Hypothalamus (tissue), 51 donors: ENCODE measurements at regions not wholly inside any gene's neighbourhood (a gene's known extent, or its start where the extent isn't known, plus 50 kb on each side); places are given as distances from the start of the nearest gene placed in this dataset.
"Not testable (repeated sequence)": the region's sequence is repeated elsewhere in the genome, so short reads cannot be mapped to it uniquely, and the experiment has no call there.

ENCODE experiments used
- DNase-seq, 51 donors: peaks; one replicate each; lab custom pipeline; 2025; lab: John Stamatoyannopoulos, UW

DNA sequence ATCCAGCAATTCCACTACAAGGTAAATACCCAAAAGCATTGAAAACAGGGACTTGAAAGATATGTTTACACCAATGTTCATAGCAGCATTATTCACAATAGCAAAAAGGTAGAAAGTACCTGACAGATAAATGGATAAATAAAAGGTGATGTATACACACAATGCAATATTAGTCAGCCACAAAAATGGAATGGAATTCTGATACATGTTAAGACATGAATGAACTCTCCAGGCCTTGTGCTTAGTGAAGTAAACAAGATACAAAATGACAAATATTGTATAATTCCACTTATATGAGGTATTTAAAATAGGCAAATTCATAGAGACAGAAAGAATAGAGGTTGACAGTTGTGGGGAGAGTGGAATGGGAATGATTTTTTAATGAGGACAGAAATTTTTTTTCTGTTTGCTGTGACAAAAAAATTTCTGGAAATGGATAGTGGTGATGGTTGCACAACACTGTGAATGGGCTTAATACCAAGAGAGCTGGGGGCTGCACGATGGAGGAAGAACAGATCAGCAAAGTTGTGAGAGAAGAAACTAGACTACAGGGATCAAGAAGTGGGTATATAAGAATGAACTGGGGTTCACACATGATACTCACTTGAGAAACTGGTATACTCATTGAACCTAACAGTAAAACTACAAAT, 137.2 kb downstream of the MZT1 start:
- DNase-seq: no peak

DNA sequence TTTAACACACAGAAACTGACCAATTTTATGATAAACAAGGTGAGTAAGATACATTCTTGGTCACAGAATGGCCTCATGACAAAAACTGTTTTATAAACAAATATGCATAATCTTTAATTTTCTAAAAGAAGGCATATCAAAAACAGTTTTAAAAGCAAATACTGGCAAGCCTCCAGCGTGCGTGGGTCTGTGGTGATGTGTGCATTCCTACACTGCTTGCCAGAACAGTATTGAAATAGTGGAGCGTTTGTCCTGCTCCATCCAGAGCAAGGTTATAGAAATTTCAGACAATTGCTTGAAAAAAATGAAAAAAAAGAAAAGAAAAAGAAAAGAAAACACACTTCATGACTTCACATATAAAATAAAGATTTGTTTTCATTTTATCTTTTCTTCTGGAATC, 140.9 kb downstream of the MZT1 start:
- DNase-seq: no peak

DNA sequence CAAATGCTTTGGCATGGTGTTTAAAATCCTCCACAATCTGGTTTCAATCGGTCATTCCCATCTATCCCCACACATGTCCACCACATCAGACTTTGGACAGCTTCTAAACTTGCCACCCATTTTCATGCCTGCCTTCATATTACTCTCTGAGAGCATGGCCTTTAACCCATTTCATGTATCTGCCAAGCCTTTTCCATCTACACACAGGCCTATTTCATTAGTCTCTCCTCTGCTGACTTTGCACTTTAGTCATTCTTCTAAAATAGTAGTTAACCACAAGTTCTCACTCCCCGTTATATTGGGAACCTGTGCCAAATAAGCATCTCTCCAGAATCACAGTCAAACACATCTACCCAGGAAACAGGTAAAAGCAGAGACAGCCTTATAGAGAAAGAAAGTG, 142.2 kb downstream of the MZT1 start:
- no peak for DNase-seq

DNA sequence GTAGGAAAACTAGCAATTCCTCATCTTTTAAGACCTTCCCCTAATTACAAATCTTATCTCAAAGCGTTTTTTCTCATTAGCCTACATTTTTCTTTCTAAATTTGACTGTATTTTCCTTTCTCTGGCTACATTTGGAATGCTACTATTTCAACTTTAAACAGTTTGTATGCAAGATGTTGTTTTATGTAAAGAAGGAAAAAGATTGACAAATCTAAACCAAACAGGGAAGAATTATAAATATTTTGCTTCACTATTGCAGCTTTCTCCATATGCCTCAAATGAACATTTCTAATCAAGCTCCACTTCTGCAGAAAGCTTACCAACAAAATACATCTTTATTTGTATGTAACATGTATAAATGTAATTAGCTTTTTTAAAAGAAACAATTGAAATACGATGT, 156.2 kb downstream of the MZT1 start:
- DNase-seq: no peak

DNA sequence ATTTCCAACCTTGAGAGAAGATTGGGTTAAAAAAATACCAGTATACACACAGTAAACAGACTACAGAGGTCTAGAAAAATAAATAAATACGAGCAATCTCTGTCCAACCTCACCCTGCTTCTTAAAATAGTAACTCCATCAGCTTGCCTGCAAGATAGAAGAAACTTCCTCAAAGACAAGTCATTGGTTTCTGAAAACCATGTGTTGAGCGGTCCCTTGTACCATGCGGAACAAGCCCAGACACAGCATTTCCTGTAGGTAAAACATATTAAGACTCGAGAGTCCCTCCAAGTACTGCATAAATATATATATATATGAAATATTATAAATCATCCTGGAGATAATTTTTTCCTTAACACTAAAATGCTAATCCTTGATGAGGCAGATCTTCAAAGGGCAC, 157.4 kb downstream of the MZT1 start:
- DNase-seq: no peak

DNA sequence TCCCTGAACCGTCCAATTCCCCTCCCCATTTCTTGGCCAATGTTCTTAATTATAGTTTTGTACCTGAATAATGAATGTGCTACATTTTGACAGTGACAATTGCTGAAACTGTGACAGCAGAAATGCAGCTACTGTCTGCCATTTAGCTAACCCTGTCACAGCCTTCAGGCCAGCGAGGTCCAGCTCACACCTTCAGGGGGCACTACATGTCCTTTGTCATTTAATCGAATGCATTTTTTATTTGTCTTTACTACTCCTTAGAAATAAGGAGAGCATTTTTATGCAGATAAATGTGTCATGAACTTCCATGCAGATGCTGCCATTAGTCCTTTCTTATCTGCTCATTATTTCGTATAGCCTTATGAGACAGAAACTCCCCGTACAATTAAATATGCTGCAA, 159.9 kb downstream of the MZT1 start:
- no peak for DNase-seq

DNA sequence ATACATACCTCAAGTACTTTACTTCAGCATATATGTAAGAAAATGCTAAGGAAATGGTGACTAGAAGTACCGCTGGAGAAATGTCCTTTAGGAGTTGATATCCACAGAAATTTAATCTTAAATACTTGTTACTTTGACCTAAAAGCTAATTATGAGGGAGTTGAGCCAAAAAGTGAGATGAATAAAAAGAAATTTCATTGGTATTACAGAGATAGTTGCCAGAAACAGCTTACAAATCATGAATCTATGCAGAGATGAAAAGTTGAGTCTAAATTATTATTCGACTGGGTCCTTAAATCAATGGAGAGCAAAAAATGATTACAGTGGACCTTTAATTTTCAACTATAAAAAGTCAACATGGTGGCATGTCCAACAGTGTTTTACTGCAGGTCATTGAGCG, 160.9 kb downstream of the MZT1 start:
- DNase-seq: no peak

DNA sequence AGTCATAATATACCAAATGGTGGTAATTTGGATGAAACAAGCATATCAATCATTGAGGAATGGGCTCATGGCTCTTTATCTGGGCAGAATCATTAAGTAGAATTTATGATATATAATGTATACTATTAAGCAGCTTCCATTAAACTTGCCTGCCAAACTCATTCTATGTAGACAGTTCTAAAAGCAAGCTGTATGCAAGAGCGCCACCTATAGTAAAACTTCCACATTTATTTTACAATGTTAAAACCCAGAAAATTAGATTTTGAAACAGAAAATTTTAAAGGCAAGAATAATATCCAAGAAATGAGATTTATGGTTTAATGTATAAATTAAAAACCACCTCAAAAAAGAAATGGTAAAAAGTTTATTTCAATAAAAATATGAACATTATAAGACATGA, 161.5 kb downstream of the MZT1 start:
- no peak for DNase-seq

DNA sequence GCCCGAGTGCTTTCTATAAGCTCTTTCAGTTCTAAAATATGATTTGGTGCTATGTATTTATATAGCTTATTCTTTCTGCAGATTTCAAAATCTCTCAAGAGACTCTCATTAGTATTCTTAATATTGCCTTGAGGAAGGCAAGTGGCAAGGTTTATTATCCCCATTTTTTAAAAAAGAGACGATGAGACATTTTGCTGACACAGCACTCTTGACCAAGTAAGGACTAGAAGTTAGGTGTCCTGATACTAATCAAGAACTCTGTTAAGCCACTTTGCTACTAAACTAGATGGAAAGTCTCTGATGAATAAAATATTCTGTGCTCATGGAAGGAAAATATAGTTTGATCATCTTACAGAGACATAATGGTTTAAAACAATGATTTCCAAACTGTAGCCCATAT, 164.7 kb downstream of the MZT1 start:
- DNase-seq: no peak

DNA sequence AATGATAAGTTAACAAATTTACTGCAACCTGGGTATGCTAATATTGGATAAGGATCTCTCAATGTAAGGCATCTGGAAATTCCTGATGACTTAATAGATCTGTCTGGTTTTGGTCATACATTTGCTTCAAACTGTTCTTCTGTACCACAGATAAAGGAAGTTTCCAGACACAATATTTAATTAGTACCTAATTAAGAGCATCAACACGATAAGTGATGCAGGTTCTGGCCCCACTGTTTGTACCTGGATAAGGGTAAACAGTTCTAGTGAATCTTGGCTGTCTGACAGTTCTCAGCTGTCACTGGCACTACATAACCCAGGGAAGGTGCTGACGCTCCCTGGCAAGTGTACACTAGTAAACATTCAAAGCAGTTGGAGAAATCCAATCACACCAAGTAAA, 165.6 kb downstream of the MZT1 start:
- no peak for DNase-seq

DNA sequence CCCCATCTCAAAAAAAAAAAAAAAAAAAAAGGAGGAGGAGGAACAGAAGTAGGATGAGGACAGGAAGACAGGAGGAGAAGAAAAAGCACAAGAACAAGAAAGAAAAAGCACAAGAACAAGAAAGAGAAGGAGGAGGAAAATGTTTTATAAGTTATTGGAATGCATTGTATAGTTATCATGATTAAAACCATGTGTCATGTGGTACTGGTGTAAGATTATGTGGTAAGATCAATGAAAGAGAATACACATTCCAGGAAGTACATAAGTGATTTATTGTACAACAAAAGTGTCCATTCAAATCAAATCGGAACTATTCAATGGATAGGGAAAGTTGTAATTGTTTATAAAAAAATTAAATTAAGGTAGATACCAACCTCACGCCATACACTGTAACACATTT, 167.7 kb downstream of the MZT1 start:
- DNase-seq: no peak

DNA sequence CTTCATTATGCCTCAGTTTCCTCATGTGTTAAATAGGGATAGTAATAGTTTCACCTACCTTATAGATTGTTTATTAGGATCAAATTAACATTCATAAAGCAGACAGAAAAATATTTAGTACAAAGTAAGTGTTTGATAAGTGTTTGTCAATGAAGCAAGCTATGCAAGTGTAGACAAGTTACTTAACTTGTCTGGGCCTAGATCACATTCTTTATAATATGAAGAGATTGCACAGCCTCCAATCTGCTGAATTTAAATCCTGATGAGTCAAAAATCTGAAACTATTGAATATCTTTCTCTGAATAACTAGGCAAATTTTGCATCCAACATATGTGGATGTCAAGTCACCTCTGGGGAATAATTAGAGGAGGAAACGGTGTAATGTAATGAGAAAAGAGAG, 170.5 kb downstream of the MZT1 start:
- no peak for DNase-seq

DNA sequence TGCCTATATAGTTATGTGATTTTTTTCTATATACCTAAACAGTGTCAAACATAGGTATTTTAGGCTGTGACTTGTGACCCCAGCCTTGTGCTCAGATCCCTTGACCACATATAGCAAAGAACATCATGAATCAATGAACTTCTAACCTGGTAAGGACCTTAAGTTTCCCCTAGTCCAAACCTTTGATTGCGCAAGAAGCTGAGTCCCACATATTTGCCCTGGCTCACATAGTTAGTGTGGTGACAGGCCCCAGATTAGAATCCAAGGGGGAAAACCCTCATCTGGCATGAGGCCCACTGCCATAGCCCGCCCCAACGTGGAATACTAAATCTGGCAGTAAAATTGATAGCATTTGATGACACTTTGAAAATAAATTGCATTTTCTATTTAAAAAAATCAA, 171.8 kb downstream of the MZT1 start:
- no peak for DNase-seq

DNA sequence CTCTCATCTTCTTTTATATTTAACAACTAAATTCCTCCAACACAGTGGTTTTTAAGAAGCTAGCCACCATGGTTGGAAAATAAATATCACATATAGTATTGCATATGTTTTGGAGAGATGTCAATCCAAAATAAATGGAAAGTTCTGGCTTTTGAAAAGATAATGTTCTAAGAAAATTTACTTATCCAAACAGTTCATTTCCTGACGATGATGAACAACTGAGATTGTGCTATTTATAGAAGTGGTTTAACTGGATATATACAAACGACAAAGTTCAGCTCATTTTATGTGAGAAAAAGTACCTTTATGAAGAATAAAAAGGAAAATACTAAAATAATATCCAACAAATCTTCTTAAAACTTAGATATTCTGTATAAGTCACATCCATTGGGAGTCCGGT, 174.7 kb downstream of the MZT1 start:
- no peak for DNase-seq

DNA sequence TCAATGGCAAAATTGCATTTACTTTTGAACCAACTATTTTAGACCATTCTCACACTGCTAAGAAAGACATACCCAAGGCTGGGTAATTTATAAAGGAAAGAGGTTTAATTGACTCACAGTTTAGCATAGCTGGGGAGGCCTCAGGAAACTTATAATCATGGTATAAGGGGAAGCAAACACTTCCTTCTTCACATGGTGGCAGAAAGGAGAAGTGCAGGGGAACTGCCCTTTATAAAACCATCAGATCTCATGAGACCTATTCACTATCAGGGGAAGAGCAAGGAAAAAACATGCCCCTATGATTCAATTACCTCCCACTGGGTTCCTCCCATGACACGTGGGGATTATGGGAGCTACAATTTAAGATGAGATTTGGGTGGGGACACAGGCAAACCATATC, 181.5 kb downstream of the MZT1 start:
- not testable (repeated sequence) for DNase-seq

DNA sequence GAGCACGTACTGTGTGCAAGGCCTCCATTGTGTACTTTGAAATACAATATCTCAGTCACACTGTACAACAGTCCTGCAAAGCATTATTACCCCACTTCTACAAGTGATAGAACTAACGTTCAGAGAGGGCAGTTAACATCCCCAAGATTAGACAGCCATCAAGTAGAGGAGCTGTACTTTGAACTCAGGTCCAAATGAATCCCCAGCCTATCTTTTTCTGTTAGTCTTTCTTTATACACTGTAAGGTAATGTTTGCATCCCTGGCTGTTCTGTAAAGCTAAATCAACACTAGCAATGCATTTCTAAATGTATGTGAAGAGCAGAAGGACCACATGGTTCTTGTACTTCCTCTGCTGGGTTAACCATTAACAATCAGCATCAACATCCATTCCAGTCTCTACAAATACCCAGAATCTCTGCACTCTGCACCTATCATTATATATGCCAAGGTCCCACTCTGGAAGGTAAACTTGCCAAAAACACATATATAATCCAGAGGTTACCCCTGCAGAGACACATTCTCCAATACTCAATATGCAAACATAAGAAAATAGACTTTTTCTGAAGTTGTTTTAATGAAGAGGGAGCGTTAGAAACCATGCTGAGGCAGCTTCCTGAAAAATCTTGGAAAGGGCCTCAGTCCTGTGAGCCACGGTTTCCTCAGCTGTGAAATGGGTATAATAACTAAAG, 182.3 kb downstream of the MZT1 start:
- DNase-seq: no peak

DNA sequence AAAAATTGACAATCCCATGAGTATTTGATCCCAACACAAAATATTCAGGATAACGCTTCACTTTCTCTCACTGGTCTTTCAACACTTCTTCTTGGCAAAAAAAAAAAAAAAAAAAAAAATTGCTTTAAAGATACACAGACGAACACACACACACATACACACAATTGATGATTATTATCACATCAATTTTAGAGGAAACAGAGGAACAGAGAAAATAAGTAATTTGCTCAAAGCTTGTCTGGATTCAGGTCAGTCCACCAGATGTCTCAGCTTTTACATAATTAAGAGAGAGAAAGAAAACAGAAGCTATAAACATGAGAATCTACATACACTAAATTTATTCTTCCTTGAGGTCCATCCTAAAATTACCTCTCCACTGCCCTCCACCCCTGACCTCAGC, 183.4 kb downstream of the MZT1 start:
- no peak for DNase-seq

DNA sequence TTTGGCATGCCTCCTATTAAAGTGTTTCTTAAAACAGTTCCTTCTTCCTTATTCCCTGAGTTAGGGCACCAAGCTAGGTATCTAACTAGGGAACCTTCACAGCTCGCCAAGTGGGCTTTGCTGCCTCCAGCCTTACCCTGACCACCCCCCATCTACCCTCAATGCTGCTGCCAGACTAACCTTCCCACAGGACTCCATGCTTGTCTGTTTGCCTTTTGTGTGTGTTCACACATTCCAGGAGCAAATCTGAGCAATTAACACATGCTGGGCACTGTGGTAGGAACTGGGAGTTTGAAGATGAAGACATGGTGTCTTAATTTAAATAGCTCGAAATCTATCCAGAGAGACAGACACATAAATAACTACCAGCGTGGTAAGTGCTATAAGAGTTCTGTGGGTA, 185.2 kb downstream of the MZT1 start:
- no peak for DNase-seq

DNA sequence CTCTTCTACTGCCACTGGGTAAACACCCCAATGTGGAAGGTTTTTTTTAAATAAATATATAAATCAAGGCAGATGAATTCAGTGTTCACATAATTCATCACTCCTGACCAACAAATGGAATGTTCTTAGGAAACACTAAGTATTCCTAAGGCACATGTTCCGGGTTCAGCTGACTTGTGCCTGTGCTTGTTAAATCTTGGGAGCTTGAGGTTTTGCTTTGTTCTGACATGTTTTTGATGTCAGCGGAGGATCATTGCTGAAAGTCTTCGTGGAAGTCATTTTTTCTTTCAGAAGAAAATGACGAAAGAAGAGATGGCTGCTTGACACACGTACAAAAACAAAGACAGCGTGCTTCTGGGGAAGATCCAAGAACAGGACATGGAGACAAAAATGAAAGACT, 185.8 kb downstream of the MZT1 start:
- DNase-seq: no peak

DNA sequence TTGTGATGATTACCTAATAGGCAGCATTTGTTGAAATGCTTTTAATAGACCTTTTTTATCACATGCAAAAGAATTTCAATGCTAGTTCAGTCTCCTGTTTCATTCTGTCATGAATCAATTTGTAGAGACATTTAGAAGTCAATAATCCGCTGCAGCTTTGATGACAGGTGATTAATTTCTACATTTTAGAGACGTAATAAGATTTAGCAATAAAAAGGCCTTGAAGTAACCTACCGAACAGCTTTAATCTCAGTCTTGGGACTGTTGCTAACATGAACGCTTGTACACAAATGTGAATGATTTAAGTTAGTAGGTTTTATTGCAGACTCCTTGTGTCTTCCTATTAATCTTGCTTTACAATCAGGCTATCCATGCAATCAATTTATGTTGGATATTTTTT, 186.5 kb downstream of the MZT1 start:
- DNase-seq: no peak

DNA sequence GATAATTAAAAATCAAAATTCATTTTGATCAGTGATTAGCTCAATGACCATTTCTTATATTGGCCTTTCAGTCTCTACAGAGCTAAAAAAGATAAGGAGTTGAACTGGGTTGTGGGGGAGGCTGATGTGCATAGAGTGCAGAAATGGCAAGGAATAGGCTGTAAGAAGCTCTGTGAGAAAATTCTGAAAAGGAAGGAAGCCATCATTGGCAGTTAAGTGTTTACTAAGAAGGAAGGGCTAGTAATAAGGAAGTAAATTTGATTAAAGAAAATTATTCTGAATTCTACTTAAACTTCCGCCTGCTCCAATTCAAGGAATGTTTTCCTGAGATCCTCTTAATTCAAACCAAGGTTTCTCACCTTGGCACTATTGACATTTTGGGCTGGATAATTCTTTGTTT, 187.5 kb downstream of the MZT1 start:
- no peak for DNase-seq

DNA sequence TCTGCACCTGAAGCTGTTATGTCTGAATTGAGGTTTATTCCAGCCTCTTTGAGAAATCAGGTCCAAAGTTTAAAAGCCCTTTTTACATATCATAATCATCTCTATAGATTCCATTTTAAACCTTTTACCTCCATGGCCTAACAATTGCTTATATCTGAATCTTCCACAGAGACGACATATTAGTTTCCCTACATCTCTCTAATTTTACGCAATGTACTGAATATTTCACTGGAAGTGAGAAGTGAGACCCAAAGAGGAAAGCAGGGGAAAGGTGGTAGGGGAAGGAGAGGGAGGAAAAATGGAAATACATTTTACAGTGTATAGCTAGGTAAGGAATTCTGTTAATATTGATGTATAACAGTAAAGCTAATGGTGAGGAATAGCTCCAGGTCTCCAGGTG, 189.6 kb downstream of the MZT1 start:
- DNase-seq: no peak

DNA sequence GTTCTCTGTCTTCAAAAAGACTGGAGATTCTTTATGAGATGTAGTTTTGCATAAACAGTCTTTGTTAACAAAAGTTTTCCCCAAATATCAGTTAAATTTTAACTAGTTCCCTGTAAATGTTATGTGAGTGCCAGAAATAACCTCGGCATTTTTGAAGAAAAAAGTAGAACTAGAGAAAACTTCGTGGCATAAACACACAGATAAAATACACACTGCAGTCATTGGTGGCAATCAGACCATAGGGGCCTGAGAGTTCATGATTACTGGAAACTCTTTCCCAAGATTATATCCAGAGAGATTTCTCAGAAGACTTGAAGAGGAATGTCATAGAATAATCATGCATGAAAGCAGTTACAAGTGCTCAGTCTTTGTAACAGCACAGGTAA, 190.0 kb downstream of the MZT1 start:
- no peak for DNase-seq
